Suprapubic skin (tissue), 4 donors: ENCODE measurements at regions not wholly inside any gene's neighbourhood (a gene's known extent, or its start where the extent isn't known, plus 50 kb on each side); places are given as distances from the start of the nearest gene placed in this dataset.
"Not testable (repeated sequence)": the region's sequence is repeated elsewhere in the genome, so short reads cannot be mapped to it uniquely, and the experiment has no call there.

Experiments used
- DNase-seq, 2 donors: peaks; one replicate each; pipeline ENCODE4 v3.0.0-alpha.2; 2019; ENCODE audit warnings: low spot score in 2 of 2
- H3K27ac ChIP-seq: fragments of 200-600 bp; sonication (generic); one replicate; pipeline ENCODE4 v1.5.1; 2019
- H3K27me3 ChIP-seq: fragments of 200-600 bp; sonication (generic); one replicate; pipeline ENCODE4 v1.5.1; 2019
- H3K36me3 ChIP-seq: fragments of 200-600 bp; sonication (generic); one replicate; pipeline ENCODE4 v1.5.1; 2019
- H3K4me1 ChIP-seq: fragments of 200-600 bp; sonication (generic); one replicate; pipeline ENCODE4 v1.5.1; 2019
- H3K4me3 ChIP-seq: fragments of 200-600 bp; sonication (generic); one replicate; pipeline ENCODE4 v1.5.1; 2019; ENCODE audit warnings: mild to moderate bottlenecking
- H3K9me3 ChIP-seq: fragments of 200-600 bp; sonication (generic); one replicate; pipeline ENCODE4 v1.5.1; 2019
- EP300 ChIP-seq: sonication (generic); formaldehyde crosslinking; IDR thresholded peaks from one replicate; pipeline ENCODE4 v1.6.1; 2017; ENCODE audit warnings: antibody characterized with exemption
- POLR2A ChIP-seq, 2 donors: fragments of 450-650 bp; IDR thresholded peaks; one replicate each; pipeline ENCODE4 v1.6.1; 2017; ENCODE audit warnings: antibody characterized with exemption in 2 of 2, mild to moderate bottlenecking in 2 of 2, moderate library complexity in 2 of 2
- POLR2AphosphoS5 ChIP-seq, 3 donors: sonication (generic); formaldehyde crosslinking; IDR thresholded peaks; one replicate each; pipeline ENCODE4 v1.6.1; 2017; ENCODE audit warnings: antibody characterized with exemption in 3 of 3
- WGBS: methylation state at CpG from one replicate; pipeline ENCODE4 v1.1.5; 2018; 5-methylcytosine and 5-hydroxymethylcytosine counted together
- TF ChIP-seq, protein P1 (sequence below), 2 donors: fragments of 200-600 bp in 1 of 2; fragments of 450-650 bp in 1 of 2; sonication (generic) in 1 of 2; IDR thresholded peaks; one replicate each; pipeline ENCODE4 v1.5.1; 2016 to 2019; ENCODE audit warnings: antibody characterized with exemption in 2 of 2, mild to moderate bottlenecking in 1 of 2, moderate library complexity in 1 of 2

- 73% methylated on average over 5 of the region's 5 CpGs for WGBS
- H3K4me1 ChIP-seq, result no peaks in the 10 kb centered on the region
- H3K4me3 ChIP-seq, result no peak overlapping the region
- no peaks in the 10 kb centered on the region for H3K36me3 ChIP-seq
- H3K27ac ChIP-seq, result no peak overlapping the region
- H3K27me3 ChIP-seq, result no peaks in the 10 kb centered on the region
- no peak for DNase-seq
- no peak for TF ChIP-seq POLR2A (IDR thresholded peaks at IDR 0.05)
- no peaks in the 10 kb centered on the region for H3K9me3 ChIP-seq
These were observed 79.8 kb upstream of the ADAMTS18 start for GRCh38 chr16:77514500-77515220.

DNA sequence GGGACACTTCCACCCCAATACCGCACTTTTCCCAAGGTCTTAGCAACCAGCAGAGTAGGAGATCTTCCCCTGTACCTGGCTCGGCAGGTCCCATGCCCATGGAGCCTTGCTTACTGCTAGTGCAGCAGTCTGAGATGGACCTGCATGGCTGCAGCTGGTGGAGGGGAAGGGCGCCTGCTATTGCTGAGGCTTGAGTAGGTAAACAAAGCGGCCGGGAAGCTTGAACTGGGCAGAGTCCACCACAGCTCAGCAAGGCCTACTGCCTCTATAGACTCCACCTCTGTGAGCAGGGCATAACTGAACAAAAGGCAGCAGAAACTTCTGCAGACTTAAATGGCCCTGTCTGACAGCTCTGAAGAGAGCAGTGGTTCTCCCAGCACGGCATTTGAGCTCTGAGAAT lies 90.4 kb upstream of the ADAMTS18 start:
- not testable (repeated sequence) for H3K4me1 ChIP-seq, H3K27ac ChIP-seq, DNase-seq, H3K27me3 ChIP-seq, H3K36me3 ChIP-seq, H3K4me3 ChIP-seq, H3K9me3 ChIP-seq
- 84% methylated on average over 5 of the region's 6 CpGs for WGBS

DNA sequence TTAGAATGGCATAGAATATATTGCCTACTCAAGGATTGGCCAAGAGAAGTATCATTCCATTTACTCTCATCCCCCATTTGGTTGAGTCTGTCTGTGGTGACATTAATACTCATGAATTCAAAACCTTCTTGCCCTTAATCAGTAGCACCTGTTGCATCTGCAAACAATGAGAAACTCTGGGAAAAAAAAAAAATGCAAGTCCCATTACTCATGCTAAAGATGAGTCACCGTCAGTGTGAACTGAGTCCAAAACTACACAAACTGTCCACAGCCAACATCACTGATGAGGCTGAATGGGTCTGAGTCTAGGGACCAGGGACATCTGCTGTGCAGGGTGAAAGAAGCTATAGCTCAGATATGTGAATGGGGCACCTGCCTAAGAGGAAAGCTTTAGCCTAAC lies 96.9 kb upstream of the ADAMTS18 start:
- Histone ChIP-seq H3K4me1 (no peaks in the 10 kb centered on the region), H3K27ac (no peak overlapping the region), H3K9me3 (no peaks in the 10 kb centered on the region), H3K27me3 (no peaks in the 10 kb centered on the region), H3K36me3 (no peaks in the 10 kb centered on the region), H3K4me3 (no peak overlapping the region)
- WGBS, result 46% methylated on average over 1 of the region's 1 CpG
- no peak for DNase-seq
- no peak for TF ChIP-seq POLR2A (IDR thresholded peaks at IDR 0.05)
- TF ChIP-seq EP300, result no peak
- TF ChIP-seq, protein P1, sequence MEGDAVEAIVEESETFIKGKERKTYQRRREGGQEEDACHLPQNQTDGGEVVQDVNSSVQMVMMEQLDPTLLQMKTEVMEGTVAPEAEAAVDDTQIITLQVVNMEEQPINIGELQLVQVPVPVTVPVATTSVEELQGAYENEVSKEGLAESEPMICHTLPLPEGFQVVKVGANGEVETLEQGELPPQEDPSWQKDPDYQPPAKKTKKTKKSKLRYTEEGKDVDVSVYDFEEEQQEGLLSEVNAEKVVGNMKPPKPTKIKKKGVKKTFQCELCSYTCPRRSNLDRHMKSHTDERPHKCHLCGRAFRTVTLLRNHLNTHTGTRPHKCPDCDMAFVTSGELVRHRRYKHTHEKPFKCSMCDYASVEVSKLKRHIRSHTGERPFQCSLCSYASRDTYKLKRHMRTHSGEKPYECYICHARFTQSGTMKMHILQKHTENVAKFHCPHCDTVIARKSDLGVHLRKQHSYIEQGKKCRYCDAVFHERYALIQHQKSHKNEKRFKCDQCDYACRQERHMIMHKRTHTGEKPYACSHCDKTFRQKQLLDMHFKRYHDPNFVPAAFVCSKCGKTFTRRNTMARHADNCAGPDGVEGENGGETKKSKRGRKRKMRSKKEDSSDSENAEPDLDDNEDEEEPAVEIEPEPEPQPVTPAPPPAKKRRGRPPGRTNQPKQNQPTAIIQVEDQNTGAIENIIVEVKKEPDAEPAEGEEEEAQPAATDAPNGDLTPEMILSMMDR (IDR thresholded peaks at IDR 0.05), result no peak
- TF ChIP-seq POLR2AphosphoS5 (IDR thresholded peaks at IDR 0.05), result no peak

GRCh38 chr16:77536809-77537208 lies 102.0 kb upstream of the ADAMTS18 start:
- Histone ChIP-seq H3K27me3 (no peaks in the 10 kb centered on the region), H3K4me1 (no peaks in the 10 kb centered on the region), H3K27ac (no peak overlapping the region), H3K4me3 (no peak overlapping the region), H3K9me3 (no peaks in the 10 kb centered on the region), H3K36me3 (no peaks in the 10 kb centered on the region)
- no peak for TF ChIP-seq EP300
- no peak for TF ChIP-seq POLR2AphosphoS5 (IDR thresholded peaks at IDR 0.05)
- TF ChIP-seq, protein P1 (IDR thresholded peaks at IDR 0.05), result no peak
- TF ChIP-seq POLR2A (IDR thresholded peaks at IDR 0.05), result no peak
- WGBS, result 69% methylated on average over 5 of the region's 5 CpGs
- no peak for DNase-seq

- H3K27me3 ChIP-seq, result no peaks in the 10 kb centered on the region
- no peak overlapping the region for H3K27ac ChIP-seq
- no peaks in the 10 kb centered on the region for H3K9me3 ChIP-seq
- no peaks in the 10 kb centered on the region for H3K36me3 ChIP-seq
- no peaks in the 10 kb centered on the region for H3K4me1 ChIP-seq
- WGBS, result 45% methylated on average over 3 of the region's 3 CpGs
- no peak overlapping the region for H3K4me3 ChIP-seq
- TF ChIP-seq, protein P1 (IDR thresholded peaks at IDR 0.05), result no peak
- TF ChIP-seq POLR2A (IDR thresholded peaks at IDR 0.05), result no peak
- TF ChIP-seq POLR2AphosphoS5 (IDR thresholded peaks at IDR 0.05), result no peak
- TF ChIP-seq EP300, result no peak
- no peak for DNase-seq
These were observed 104.7 kb upstream of the ADAMTS18 start for GRCh38 chr16:77539421-77540034.

- Histone ChIP-seq H3K4me1 (no peaks in the 10 kb centered on the region), H3K36me3 (no peaks in the 10 kb centered on the region)
These were observed 105.8 kb upstream of the ADAMTS18 start for GRCh38 chr16:77540646-77541045.

More at GRCh38 chr16:77540646-77541045, 105.8 kb upstream of the ADAMTS18 start:
- no peak for DNase-seq
- no peak for TF ChIP-seq POLR2AphosphoS5 (IDR thresholded peaks at IDR 0.05)
- TF ChIP-seq, protein P1 (IDR thresholded peaks at IDR 0.05), result no peak
- H3K4me3 ChIP-seq, result no peak overlapping the region
- H3K27ac ChIP-seq, result no peak overlapping the region
- H3K27me3 ChIP-seq, result no peaks in the 10 kb centered on the region
- 28% methylated on average over 2 of the region's 2 CpGs for WGBS
- no peaks in the 10 kb centered on the region for H3K9me3 ChIP-seq
